ENCODE measurements at regions not wholly inside any gene's neighbourhood (a gene's known extent, or its start where the extent isn't known, plus 50 kb on each side); places are given as distances from the start of the nearest gene placed in this dataset.
A peak's percentile ranks its signal among the peaks of the same experiment; 100 is the strongest.

DNA sequence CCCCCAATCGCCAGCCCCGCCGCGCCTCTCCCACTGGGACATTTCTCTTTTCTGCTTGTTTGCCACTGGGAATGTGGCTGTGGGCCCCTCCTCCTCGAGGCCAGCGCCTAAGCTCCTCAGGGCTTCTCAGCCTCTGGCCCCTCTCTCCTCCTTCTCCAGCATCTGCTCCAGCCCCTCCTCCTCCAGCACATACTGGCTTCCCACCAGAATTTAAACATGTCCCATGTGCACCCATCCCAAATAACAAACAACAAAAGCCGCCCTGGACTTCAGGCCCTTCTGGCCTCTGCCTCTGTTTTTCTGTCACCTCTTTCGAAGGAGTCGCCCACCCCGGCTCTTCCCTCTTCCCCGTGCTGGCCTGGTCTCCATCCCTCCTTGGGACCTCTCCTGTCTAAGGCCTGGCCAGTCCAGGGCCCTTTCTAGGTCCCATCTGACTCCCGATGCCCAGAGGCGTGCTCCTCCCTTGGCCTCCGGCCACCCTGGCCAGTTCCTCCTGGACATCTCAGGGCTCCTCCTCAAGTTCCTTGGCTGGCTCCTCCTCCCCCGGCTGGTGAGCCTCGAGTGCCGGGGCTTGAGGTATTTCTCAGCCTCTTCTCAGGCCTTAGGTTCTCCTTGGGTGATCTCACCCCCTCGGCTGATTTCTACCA lies 94.6 kb upstream of the SLC6A6 start:
- DNase-seq = no peak
- Histone ChIP-seq H2BK5ac (ENCODE audit: low read depth, low read length, poor library complexity, severe bottlenecking) (no peak overlapping the region), H2BK15ac (ENCODE audit: low read depth, poor library complexity, severe bottlenecking) (no peak overlapping the region), H2BK120ac (ENCODE audit: low read depth, low read length) (no peak overlapping the region), H3K23ac (ENCODE audit: low read length in 2 of 2) (no peak overlapping the region), H2AFZ (ENCODE audit: low read depth, low read length) (no peak overlapping the region), H3K79me1 (replicated peaks; ENCODE audit: low read length, poor library complexity, severe bottlenecking) (no peaks in the 10 kb centered on the region), H3K4ac (ENCODE audit: low read depth in 1 of 2, low read length in 2 of 2) (no peak overlapping the region), H3K27me3 (ENCODE audit: control insufficient read depth in 1 of 2, insufficient read depth in 1 of 2, low read length in 2 of 2) (peaks cover 28 to 86% of the 10 kb centered on the region in 2 experiments), H3K36me3 (ENCODE audit: control insufficient read depth in 1 of 2, insufficient read depth in 2 of 2, low read depth in 1 of 2, low read length in 2 of 2) (no peaks in the 10 kb centered on the region), H3K4me2 (ENCODE audit: low read length, poor library complexity, severe bottlenecking) (no peak overlapping the region), H3K18ac (ENCODE audit: low read depth in 1 of 2, low read length in 2 of 2) (no peak overlapping the region), H3K14ac (ENCODE audit: low read length in 2 of 2) (no peak overlapping the region), H3K27ac (ENCODE audit: low read length, poor library complexity, severe bottlenecking) (no peak overlapping the region), H3K9ac (ENCODE audit: low read length) (no peak overlapping the region), H4K91ac (ENCODE audit: low read length) (no peak overlapping the region), H3K4me3 (ENCODE audit: insufficient read depth in 1 of 2, low read depth in 1 of 2, low read length in 2 of 2) (no peak overlapping the region), H4K8ac (ENCODE audit: low read length) (no peak overlapping the region), H3K9me3 (ENCODE audit: control insufficient read depth, low read length) (peaks cover 6% of the 10 kb centered on the region), H2AK5ac (ENCODE audit: low read length, severe bottlenecking) (no peak overlapping the region), H2BK12ac (ENCODE audit: low read length in 2 of 2) (no peak overlapping the region), H3K4me1 (ENCODE audit: control insufficient read depth, insufficient read depth, low read depth, low read length) (peaks cover 5% of the 10 kb centered on the region)
- 91% methylated on average over 18 of the region's 18 CpGs for WGBS

DNA sequence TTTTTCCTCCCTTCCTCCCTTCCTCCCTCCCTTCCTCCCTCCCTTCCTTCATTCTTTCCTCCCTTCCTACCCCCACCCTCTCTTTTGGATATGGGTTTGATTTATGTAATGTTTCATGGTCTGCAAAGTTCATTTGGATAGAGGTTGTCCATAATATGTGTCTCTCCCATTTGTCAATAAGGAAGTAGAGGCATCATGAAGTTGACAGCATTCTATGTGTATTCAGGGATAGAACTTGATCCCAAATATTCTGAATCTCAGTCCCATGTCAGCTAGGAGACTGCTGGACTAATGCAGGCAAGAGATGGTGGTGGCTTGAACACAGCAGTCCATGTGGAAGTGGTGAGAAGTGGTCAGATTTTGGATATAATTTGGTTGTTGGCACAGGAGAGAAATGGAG lies 90.7 kb upstream of the SLC6A6 start:
- peaks cover 6% of the 10 kb centered on the region for H3K9me3 ChIP-seq (ENCODE audit: control insufficient read depth, low read length)
- no peaks in the 10 kb centered on the region for H3K36me3 ChIP-seq (ENCODE audit: control insufficient read depth in 1 of 2, insufficient read depth in 2 of 2, low read depth in 1 of 2, low read length in 2 of 2)
- H4K8ac ChIP-seq (ENCODE audit: low read length) = no peak overlapping the region
- H3K79me1 ChIP-seq (replicated peaks; ENCODE audit: low read length, poor library complexity, severe bottlenecking) = no peaks in the 10 kb centered on the region
- H2BK15ac ChIP-seq (ENCODE audit: low read depth, poor library complexity, severe bottlenecking) = no peak overlapping the region
- H2BK12ac ChIP-seq (ENCODE audit: low read length in 2 of 2) = no peak overlapping the region
- H3K4me1 ChIP-seq (ENCODE audit: control insufficient read depth, insufficient read depth, low read depth, low read length) = no peaks in the 10 kb centered on the region
- peaks cover 24 to 89% of the 10 kb centered on the region in 2 experiments for H3K27me3 ChIP-seq (ENCODE audit: control insufficient read depth in 1 of 2, insufficient read depth in 1 of 2, low read length in 2 of 2)
- H3K4me3 ChIP-seq (ENCODE audit: insufficient read depth in 1 of 2, low read depth in 1 of 2, low read length in 2 of 2) = no peak overlapping the region
- no peak overlapping the region for H3K9ac ChIP-seq (ENCODE audit: low read length)
- H2AK5ac ChIP-seq (ENCODE audit: low read length, severe bottlenecking) = no peak overlapping the region
- no peak overlapping the region for H3K14ac ChIP-seq (ENCODE audit: low read length in 2 of 2)
- H2AFZ ChIP-seq (ENCODE audit: low read depth, low read length) = no peak overlapping the region
- no peak overlapping the region for H2BK5ac ChIP-seq (ENCODE audit: low read depth, low read length, poor library complexity, severe bottlenecking)
- DNase-seq = no peak
- H3K4me2 ChIP-seq (ENCODE audit: low read length, poor library complexity, severe bottlenecking) = no peak overlapping the region
- H3K4ac ChIP-seq (ENCODE audit: low read depth in 1 of 2, low read length in 2 of 2) = no peak overlapping the region
- no peak overlapping the region for H3K23ac ChIP-seq (ENCODE audit: low read length in 2 of 2)
- H3K27ac ChIP-seq (ENCODE audit: low read length, poor library complexity, severe bottlenecking) = no peak overlapping the region
- H2BK120ac ChIP-seq (ENCODE audit: low read depth, low read length) = no peak overlapping the region
- H4K91ac ChIP-seq (ENCODE audit: low read length) = no peak overlapping the region
- no peak overlapping the region for H3K18ac ChIP-seq (ENCODE audit: low read depth in 1 of 2, low read length in 2 of 2)

DNA sequence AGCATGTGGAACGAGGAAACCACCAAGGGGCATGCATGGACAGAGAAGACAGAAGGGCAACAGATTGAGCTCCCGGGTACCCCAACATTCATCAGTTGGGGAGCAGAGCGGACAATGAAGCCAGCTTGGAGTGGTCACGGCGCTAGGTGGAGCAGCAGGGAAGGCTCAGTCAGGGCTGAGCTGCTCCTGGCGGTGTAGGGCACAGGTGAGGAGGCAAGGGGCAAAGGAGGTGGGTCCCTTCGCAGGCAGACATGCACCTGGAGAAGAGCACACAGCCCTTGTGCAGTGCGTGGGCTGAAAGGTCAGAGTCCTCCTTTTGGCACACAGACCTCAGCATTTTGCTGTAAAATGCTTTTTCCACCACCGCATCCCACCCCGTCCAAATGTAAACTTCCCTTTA lies 90.0 kb upstream of the SLC6A6 start:
- Histone ChIP-seq H3K27ac (ENCODE audit: low read length, poor library complexity, severe bottlenecking) (no peak overlapping the region), H3K23ac (ENCODE audit: low read length in 2 of 2) (no peak overlapping the region), H3K4ac (ENCODE audit: low read depth in 1 of 2, low read length in 2 of 2) (no peak overlapping the region), H4K91ac (ENCODE audit: low read length) (no peak overlapping the region), H2AFZ (ENCODE audit: low read depth, low read length) (no peak overlapping the region), H4K8ac (ENCODE audit: low read length) (no peak overlapping the region), H2AK5ac (ENCODE audit: low read length, severe bottlenecking) (no peak overlapping the region), H3K36me3 (ENCODE audit: control insufficient read depth in 1 of 2, insufficient read depth in 2 of 2, low read depth in 1 of 2, low read length in 2 of 2) (no peaks in the 10 kb centered on the region), H3K79me1 (replicated peaks; ENCODE audit: low read length, poor library complexity, severe bottlenecking) (no peaks in the 10 kb centered on the region), H3K4me2 (ENCODE audit: low read length, poor library complexity, severe bottlenecking) (no peak overlapping the region), H3K9me3 (ENCODE audit: control insufficient read depth, low read length) (peaks cover 6% of the 10 kb centered on the region), H2BK120ac (ENCODE audit: low read depth, low read length) (no peak overlapping the region), H3K18ac (ENCODE audit: low read depth in 1 of 2, low read length in 2 of 2) (no peak overlapping the region), H3K4me1 (ENCODE audit: control insufficient read depth, insufficient read depth, low read depth, low read length) (no peaks in the 10 kb centered on the region), H2BK12ac (ENCODE audit: low read length in 2 of 2) (no peak overlapping the region), H2BK15ac (ENCODE audit: low read depth, poor library complexity, severe bottlenecking) (no peak overlapping the region), H3K9ac (ENCODE audit: low read length) (no peak overlapping the region), H3K27me3 (ENCODE audit: control insufficient read depth in 1 of 2, insufficient read depth in 1 of 2, low read length in 2 of 2) (peaks cover 24 to 91% of the 10 kb centered on the region in 2 experiments), H3K14ac (ENCODE audit: low read length in 2 of 2) (peak overlapping the region in 1 of 2 experiments; percentile 19), H2BK5ac (ENCODE audit: low read depth, low read length, poor library complexity, severe bottlenecking) (no peak overlapping the region), H3K4me3 (ENCODE audit: insufficient read depth in 1 of 2, low read depth in 1 of 2, low read length in 2 of 2) (no peak overlapping the region)
- no peak for DNase-seq
- WGBS = 76% methylated on average over 8 of the region's 10 CpGs

DNA sequence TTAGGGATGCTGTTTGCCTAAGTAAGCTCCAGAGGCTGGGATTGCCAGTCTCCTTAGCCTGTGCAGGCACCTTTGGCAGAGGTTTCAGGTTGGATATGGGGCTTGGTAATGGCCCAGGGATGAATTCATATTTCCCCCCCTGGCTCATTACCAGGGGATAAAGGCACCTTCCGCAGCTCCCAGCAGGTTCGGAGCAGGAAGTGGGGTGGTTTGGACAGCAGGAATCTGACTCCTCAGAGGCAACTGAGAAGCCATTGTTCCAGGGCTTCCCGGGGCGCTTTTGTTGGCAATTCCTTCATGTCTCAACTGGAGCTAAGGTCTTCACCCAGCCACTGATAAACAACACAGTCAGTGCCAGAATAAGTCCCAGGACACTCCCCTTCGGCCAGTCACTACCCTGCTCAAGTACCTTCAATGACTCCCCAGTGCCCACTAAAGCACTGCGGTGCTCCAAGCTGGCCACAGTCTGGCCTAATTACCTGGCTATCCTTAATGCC lies 85.3 kb upstream of the SLC6A6 start:
- Histone ChIP-seq H3K9me3 (ENCODE audit: control insufficient read depth, low read length) (peaks cover 7% of the 10 kb centered on the region), H3K27ac (ENCODE audit: low read length, poor library complexity, severe bottlenecking) (no peak overlapping the region), H2BK12ac (ENCODE audit: low read length in 2 of 2) (no peak overlapping the region), H3K23ac (ENCODE audit: low read length in 2 of 2) (peak overlapping the region in 1 of 2 experiments; percentile 39), H3K27me3 (ENCODE audit: control insufficient read depth in 1 of 2, insufficient read depth in 1 of 2, low read length in 2 of 2) (peaks cover 8 to 65% of the 10 kb centered on the region in 2 experiments), H2AFZ (ENCODE audit: low read depth, low read length) (no peak overlapping the region), H4K91ac (ENCODE audit: low read length) (no peak overlapping the region), H3K4me3 (ENCODE audit: insufficient read depth in 1 of 2, low read depth in 1 of 2, low read length in 2 of 2) (no peak overlapping the region), H3K18ac (ENCODE audit: low read depth in 1 of 2, low read length in 2 of 2) (no peak overlapping the region), H3K9ac (ENCODE audit: low read length) (no peak overlapping the region), H3K4me2 (ENCODE audit: low read length, poor library complexity, severe bottlenecking) (no peak overlapping the region), H3K36me3 (ENCODE audit: control insufficient read depth in 1 of 2, insufficient read depth in 2 of 2, low read depth in 1 of 2, low read length in 2 of 2) (no peaks in the 10 kb centered on the region), H3K14ac (ENCODE audit: low read length in 2 of 2) (no peak overlapping the region), H2BK5ac (ENCODE audit: low read depth, low read length, poor library complexity, severe bottlenecking) (no peak overlapping the region), H3K4me1 (ENCODE audit: control insufficient read depth, insufficient read depth, low read depth, low read length) (no peaks in the 10 kb centered on the region), H3K79me1 (replicated peaks; ENCODE audit: low read length, poor library complexity, severe bottlenecking) (no peaks in the 10 kb centered on the region), H2BK15ac (ENCODE audit: low read depth, poor library complexity, severe bottlenecking) (no peak overlapping the region), H4K8ac (ENCODE audit: low read length) (no peak overlapping the region), H2AK5ac (ENCODE audit: low read length, severe bottlenecking) (no peak overlapping the region), H3K4ac (ENCODE audit: low read depth in 1 of 2, low read length in 2 of 2) (no peak overlapping the region), H2BK120ac (ENCODE audit: low read depth, low read length) (no peak overlapping the region)
- 89% methylated on average over 6 of the region's 6 CpGs for WGBS
- no peak for DNase-seq

All from mesenchymal stem cell (in vitro differentiated cells and primary cell).